ENCODE measurements at regions not wholly inside any gene's neighbourhood (a gene's known extent, or its start where the extent isn't known, plus 50 kb on each side); places are given as distances from the start of the nearest gene placed in this dataset.

- no peak for DNase-seq
Measured at GRCh38 chr4:36394352-36394903, 113.0 kb downstream of the DTHD1 start.

GRCh38 chr4:36399762-36400353, 118.4 kb downstream of the DTHD1 start:
- DNase-seq, result peak; percentile 73

DNA sequence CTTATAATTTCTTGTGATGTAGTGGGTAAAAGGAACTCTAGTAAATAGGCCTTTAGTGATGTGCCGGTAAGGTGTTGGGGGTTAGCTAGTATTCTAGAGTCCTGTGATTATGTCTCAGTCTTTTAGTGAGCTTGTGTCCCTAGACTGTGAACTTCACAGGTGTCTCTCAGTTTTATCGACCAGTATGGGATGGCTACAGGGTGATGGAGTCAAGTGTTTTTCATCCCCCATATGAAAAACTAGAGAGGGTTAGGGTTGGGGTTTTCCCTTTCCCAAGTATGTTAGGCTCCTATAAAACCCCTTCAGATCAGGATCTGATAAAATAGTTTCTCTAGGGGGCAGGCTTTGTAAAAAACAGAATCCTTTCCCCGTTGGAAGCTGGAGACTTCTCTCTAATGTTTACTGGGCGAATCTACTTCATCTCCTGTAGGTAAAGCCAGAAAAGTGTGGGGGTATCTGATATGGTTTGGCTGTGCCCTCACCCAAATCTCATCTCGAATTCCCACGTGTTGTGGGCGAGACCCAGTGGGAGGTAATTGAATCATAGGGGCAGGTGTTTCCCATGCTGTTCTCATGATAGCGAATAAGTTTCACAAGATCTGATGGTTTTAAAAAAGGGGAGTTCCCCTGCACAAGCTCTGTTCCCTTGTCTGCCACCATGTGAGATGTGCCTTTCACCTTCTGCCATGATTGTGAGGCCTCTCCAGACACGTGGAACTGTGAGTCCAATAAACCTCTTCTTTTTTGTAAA, 120.8 kb downstream of the DTHD1 start:
- no peak for DNase-seq

- DNase-seq, result no peak
Measured at GRCh38 chr4:36411338-36411737, 129.9 kb downstream of the DTHD1 start.

DNA sequence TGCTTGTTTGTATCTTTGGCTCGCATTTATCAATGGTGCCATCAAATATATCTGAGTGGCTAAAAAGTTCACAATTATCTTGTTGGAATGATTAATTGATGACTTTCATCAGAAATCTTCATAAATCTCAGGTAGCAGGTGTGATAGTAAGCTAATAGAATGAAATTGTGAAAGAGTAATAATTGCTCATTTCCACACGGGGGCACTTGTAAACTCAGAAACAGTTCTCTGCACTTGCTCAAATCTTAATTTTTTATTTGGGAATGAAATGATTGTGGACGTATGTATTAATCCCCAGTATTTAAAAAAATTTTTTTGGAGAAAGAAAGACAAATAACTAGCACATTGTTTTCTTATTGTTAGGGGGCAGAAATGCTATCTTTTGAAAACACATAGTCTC, 132.8 kb downstream of the DTHD1 start:
- DNase-seq, result no peak

DNA sequence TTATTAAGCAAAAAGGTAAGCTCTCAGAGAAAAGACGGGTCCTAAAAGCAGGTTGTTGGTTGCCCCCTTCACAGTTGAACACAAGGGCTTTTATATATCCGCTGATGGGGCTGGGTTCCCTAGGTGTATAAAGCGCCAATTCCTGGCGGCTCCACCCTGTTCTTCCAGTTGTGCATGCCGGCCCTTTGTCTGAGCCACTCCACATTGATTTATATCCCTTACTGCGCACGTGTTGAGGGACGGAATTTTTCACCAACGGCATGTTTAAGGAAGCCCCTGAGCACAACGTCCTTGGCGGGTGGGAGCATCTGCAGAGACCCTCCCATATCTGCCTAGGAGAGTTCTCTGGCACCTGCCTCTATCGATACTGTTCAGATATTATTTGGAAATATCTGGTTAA, 135.7 kb downstream of the DTHD1 start:
- DNase-seq, result no peak

GRCh38 chr4:36420111-36420679, 138.8 kb downstream of the DTHD1 start:
- DNase-seq, result no peak

DNA sequence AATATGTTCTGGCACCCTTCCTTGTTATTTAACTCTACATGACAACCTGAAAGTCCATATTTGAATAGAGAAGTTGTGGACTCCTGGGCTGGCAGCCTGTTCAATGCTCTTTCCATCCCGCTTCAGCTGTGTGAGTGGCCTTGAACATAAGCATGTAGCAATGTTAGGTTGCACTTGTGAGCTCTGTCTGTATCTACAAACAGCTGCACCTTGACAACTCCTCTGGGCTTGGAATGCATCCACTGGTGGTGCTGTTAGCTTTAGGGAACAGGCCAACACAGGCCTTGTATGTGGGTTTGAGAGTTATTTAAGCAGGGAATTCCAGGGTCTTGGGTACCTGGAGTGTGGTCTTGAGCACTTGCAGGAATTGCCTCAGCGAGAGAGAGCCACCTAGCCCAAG, 141.2 kb downstream of the DTHD1 start:
- DNase-seq, result no peak

- no peak for DNase-seq
Measured at GRCh38 chr4:36426741-36427140, 145.3 kb downstream of the DTHD1 start.

DNA sequence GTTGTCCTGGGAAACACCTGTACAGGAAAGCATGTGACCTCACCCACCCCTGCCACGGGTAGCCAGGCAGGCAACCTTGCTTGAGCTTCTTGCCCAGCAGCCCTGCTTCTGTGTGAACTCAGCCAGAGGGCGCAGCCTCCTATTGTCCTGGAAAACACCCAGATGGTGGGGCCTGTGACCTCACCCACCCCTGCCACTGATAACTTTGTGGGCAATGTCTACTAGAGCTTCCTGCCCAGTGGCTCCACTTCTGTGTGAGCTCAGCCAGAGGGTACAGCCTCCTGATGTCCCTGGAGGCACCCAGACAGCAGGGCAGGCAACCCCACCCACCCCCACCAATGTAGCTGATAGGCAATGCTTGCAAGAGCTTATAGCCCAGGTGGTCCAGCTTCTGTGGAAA, 146.3 kb downstream of the DTHD1 start:
- no peak for DNase-seq

- DNase-seq, result no peak
Measured at GRCh38 chr4:36432586-36432985, 151.2 kb downstream of the DTHD1 start.

DNA sequence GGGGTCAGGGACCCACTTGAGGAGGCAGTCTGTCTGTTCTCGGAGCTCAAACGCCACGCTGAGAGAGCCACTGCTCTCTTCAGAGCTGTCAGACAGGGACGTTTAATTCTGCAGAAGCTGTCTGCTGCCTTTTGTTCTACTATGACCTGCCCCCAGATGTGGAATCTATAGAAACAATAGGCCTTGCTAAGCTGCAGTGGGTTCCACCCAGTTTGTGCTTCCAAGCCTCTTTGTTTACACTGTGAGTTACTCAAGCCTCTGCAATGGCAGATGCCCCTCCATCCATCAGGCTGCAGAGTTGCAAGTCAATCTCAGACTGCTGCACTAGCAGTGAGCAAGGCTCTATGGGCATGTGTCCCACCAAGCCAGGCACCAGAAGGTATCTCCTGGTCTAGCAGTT, 158.1 kb downstream of the DTHD1 start:
- DNase-seq, result no peak

DNA sequence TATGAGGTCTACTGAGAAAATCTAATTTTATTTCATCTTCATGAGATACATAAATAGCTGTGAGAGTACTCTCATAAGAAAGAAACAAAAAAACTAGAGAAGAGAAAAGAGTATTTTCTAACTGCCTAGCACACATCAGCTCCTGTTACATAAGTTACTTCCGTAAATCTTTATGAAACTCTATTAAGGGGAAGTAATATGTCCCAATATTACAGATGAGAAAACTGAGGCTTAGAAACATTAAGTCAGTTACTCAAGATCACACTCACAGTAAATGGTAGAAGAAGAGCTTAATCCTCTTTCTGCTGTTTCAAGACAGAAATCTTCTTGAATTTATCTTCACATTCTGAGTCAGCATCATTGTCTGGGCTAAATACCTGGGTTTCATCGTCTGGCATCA, 164.1 kb downstream of the DTHD1 start:
- DNase-seq, result no peak

DNA sequence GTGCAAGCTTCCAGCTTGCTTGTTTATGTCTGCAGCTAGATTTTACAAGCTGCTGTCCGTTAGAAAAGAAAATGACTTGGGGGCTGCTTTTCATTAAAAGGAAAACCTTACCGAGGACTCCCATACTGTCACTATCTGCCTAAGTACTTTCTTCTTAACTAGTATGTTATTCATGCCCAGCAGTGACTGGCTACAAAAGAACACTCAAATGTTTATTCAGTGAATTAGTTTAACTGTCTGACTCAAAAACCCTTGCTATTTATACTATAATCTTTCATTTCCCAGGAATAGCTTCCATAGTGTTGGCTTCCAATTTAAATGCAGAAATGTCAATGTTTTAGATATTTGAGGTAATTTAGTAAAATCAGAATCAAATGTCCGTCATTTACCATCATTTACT, 164.9 kb downstream of the DTHD1 start:
- DNase-seq, result no peak

- DNase-seq, result no peak
Measured at GRCh38 chr4:36461344-36461743, 179.9 kb downstream of the DTHD1 start.

DNA sequence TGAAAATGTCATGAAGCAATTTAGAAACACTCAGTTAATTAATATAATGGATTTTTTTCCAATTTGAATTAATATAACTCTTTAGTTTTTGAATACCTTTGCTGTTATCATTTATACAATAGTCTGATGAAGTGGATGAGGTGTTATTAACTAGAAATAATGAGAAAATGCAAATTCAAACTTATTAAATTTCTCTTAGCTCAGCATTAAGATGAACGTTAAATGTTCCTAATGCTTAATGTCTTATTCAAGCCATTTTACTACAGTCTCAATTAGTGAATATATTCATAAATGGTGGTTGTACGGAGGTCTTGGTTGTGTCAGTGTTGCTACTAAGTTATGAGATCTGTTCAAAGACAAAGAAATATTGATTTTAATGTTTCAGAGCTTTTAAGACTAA, 186.3 kb downstream of the DTHD1 start:
- no peak for DNase-seq

- DNase-seq, result no peak
Measured at GRCh38 chr4:36471903-36472302, 190.5 kb downstream of the DTHD1 start.

DNA sequence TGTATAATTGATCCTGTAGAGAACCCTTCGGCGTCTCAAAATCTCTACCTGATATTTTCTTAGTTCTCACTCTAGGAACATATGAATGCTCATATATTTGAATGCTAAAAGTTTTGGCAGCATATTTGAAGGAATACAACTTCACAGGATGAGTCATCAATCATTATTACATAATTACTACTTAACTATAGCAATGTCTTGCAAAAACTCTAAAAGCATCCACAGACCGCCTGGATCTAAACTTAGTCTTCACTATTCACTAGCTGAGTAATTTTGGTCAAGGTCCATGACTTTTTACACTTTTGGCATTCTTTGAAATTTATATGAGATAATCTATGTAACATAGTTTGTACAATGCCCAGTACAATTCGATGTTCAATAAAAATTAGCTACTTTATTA, 194.7 kb downstream of the DTHD1 start:
- no peak for DNase-seq

DNA sequence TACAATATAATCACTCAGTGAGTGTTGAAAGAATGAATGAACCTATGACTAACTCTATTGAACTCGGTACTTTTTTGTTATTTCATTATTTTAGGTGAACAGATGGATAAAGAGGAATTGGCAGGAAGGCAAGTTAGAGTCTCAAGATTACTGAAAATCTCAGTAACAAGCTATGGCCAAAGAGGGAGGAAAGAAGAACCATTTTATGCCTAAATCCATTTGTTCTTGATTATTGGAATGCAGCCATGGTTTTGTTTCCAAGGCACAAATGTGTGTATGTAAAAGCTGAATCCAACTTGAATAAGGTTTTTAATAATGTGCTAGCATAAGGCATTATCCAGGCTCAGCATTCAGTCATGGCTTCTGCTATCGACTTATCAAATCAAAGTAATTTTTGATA, 196.4 kb downstream of the DTHD1 start:
- DNase-seq, result no peak

DNA sequence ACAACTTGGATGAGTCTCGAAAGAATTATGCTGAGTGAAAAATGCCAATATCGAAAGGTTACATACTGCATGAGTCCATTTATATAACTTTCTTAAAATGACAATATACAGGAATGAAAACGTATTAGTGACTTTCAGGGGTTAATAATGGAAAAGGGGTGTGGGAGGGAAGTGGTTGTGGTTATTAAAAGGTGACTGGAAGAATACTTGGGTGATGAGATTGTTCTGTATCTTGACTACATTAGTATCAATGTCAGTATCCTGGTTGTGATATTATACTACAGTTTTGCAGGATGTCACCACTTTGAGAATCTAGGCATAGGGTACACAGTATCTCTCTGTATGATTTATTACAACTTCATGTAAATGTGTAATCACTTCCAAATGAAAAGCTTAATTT, 204.5 kb downstream of the DTHD1 start:
- no peak for DNase-seq

- no peak for DNase-seq
Measured at GRCh38 chr4:36489798-36490197, 208.4 kb downstream of the DTHD1 start.

DNA sequence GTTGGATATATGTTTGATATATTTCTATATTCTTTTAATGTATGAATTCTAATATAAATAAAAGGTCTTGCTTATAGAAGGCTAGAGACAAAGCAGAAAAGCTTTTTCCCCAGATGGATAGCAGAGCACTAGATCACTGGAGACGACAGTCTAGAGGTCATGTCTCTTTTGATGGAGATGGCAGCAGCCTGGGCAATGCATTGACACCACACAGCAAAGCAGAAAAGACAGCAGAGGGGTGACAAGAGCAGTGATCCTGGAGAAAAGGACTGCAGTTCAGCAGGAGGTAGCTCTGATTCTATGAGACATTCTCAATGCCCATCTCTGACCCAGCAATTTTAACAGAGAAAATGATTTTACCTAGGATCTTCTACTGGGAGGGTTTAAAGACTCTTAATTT, 210.6 kb downstream of the DTHD1 start:
- DNase-seq, result no peak

- no peak for DNase-seq
Measured at GRCh38 chr4:36492590-36492989, 211.2 kb downstream of the DTHD1 start.

DNA sequence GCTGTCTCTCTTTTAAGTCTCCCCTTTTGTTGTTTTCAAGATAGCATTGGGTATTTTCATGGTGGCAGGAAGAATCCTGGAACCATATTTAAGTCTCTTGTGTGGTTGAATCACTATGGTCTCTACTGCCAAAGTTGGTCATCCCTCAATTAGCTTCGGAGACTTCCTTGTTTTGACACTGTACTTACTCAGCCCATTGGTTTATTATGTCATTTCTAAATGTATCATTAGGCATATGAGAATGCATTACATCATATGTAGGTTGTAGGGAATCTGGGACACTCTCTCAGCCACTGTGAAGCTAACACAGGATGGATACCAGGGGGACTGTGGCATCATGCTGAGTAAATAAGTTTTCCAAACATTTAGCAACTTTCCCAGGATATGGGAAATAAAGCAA, 211.8 kb downstream of the DTHD1 start:
- DNase-seq, result no peak

Data from midbrain (tissue), 1 donor.